ENCODE measurements at regions not wholly inside any gene's neighbourhood (a gene's known extent, or its start where the extent isn't known, plus 50 kb on each side); places are given as distances from the start of the nearest gene placed in this dataset.

- no peak for DNase-seq
Measured at GRCh38 chr18:10182009-10182624, 268.3 kb downstream of the VAPA start.

- no peak for DNase-seq
Measured at GRCh38 chr18:10184776-10185175, 269.7 kb upstream of the APCDD1 start.

- no peak for DNase-seq
Measured at GRCh38 chr18:10188971-10189810, 265.2 kb upstream of the APCDD1 start.

- DNase-seq: no peak
Measured at GRCh38 chr18:10190564-10190963, 263.9 kb upstream of the APCDD1 start.

GRCh38 chr18:10193444-10193843, 261.0 kb upstream of the APCDD1 start:
- DNase-seq: no peak

- no peak for DNase-seq
Measured at GRCh38 chr18:10194592-10194991, 259.8 kb upstream of the APCDD1 start.

- no peak for DNase-seq
Measured at GRCh38 chr18:10195529-10195928, 258.9 kb upstream of the APCDD1 start.

- DNase-seq: no peak
Measured at GRCh38 chr18:10197097-10197496, 257.3 kb upstream of the APCDD1 start.

- DNase-seq: no peak
Measured at GRCh38 chr18:10201226-10201625, 253.2 kb upstream of the APCDD1 start.

GRCh38 chr18:10201659-10202058, 252.8 kb upstream of the APCDD1 start:
- no peak for DNase-seq

- DNase-seq: no peak
Measured at GRCh38 chr18:10202845-10203321, 251.6 kb upstream of the APCDD1 start.

- DNase-seq: no peak
Measured at GRCh38 chr18:10205151-10205550, 249.3 kb upstream of the APCDD1 start.

- no peak for DNase-seq
Measured at GRCh38 chr18:10207682-10208345, 246.6 kb upstream of the APCDD1 start.

GRCh38 chr18:10209302-10209701, 245.1 kb upstream of the APCDD1 start:
- no peak for DNase-seq

GRCh38 chr18:10210057-10210633, 244.3 kb upstream of the APCDD1 start:
- DNase-seq: no peak

- peak; percentile 7 for DNase-seq
Measured at GRCh38 chr18:10213526-10213925, 240.9 kb upstream of the APCDD1 start.

GRCh38 chr18:10215446-10215845, 239.0 kb upstream of the APCDD1 start:
- DNase-seq: no peak

- no peak for DNase-seq
Measured at GRCh38 chr18:10216791-10217190, 237.6 kb upstream of the APCDD1 start.

GRCh38 chr18:10217211-10217610, 237.2 kb upstream of the APCDD1 start:
- DNase-seq: no peak

- no peak for DNase-seq
Measured at GRCh38 chr18:10225300-10225699, 229.1 kb upstream of the APCDD1 start.

GRCh38 chr18:10226971-10227370, 227.5 kb upstream of the APCDD1 start:
- no peak for DNase-seq

- no peak for DNase-seq
Measured at GRCh38 chr18:10228326-10228725, 226.1 kb upstream of the APCDD1 start.

GRCh38 chr18:10229458-10229857, 225.0 kb upstream of the APCDD1 start:
- no peak for DNase-seq

Measured in CD4-positive, alpha-beta T cell treated with Interleukin-4 for 4 hours (primary cell).